D721Med (cell line): ENCODE measurements at regions not wholly inside any gene's neighbourhood (a gene's known extent, or its start where the extent isn't known, plus 50 kb on each side); places are given as distances from the start of the nearest gene placed in this dataset.
"Not testable (repeated sequence)": the region's sequence is repeated elsewhere in the genome, so short reads cannot be mapped to it uniquely, and the experiment has no call there.

Source experiments
- DNase-seq: peaks from one replicate; pipeline ENCODE4 v3.0.0; 2011; ENCODE audit warnings: low spot score; ENCODE audit not compliant: insufficient read length
- FAIRE-seq: peaks from 2 replicates; lab custom pipeline; 2011; peaks lifted over from hg19 to GRCh38; lab: Jason Lieb, UNC
- CTCF ChIP-seq: IDR thresholded peaks from 2 replicates; pipeline ENCODE4 v1.5.1; 2012; ENCODE audit warnings: mild to moderate bottlenecking, control low read depth; ENCODE audit not compliant: insufficient read depth; ENCODE audit errors: missing control alignments

GRCh38 chr17:27082023-27082774, 211.7 kb upstream of the WSB1 start:
- no peak for FAIRE-seq
- no peak for DNase-seq
- TF ChIP-seq CTCF, result no peak

GRCh38 chr17:27082775-27083154, 211.1 kb upstream of the WSB1 start:
- FAIRE-seq, result no peak

GRCh38 chr17:27083408-27084185, 210.3 kb upstream of the WSB1 start:
- TF ChIP-seq CTCF, result no peak
- FAIRE-seq (no peak), DNase-seq (no peak)

More at GRCh38 chr17:27082775-27083154, 211.1 kb upstream of the WSB1 start:
- no peak for DNase-seq
- TF ChIP-seq CTCF, result no peak

GRCh38 chr17:27085517-27085916, 208.4 kb upstream of the WSB1 start:
- no peak for DNase-seq
- FAIRE-seq, result no peak
- no peak for TF ChIP-seq CTCF

GRCh38 chr17:27086526-27086925, 207.4 kb upstream of the WSB1 start:
- TF ChIP-seq CTCF, result no peak
- DNase-seq, result no peak
- no peak for FAIRE-seq

GRCh38 chr17:27087935-27088766, 205.8 kb upstream of the WSB1 start:
- FAIRE-seq, result no peak
- DNase-seq, result no peak
- no peak for TF ChIP-seq CTCF

GRCh38 chr17:27088767-27089078, 205.2 kb upstream of the WSB1 start:
- no peak for DNase-seq
- TF ChIP-seq CTCF, result no peak
- no peak for FAIRE-seq

GRCh38 chr17:27089079-27089928, 204.6 kb upstream of the WSB1 start:
- not testable (repeated sequence) for FAIRE-seq

More at GRCh38 chr17:27089079-27089928, 204.6 kb upstream of the WSB1 start:
- not testable (repeated sequence) for DNase-seq
